22Rv1 (cell line): ENCODE measurements at regions not wholly inside any gene's neighbourhood (a gene's known extent, or its start where the extent isn't known, plus 50 kb on each side); places are given as distances from the start of the nearest gene placed in this dataset.

Experiments
- CTCF ChIP-seq: fragments of 450-650 bp; IDR thresholded peaks from 2 replicates; pipeline ENCODE4 v1.5.1; 2017; ENCODE audit warnings: mild to moderate bottlenecking
- ZFX ChIP-seq: fragments of 450-650 bp; IDR thresholded peaks from 2 replicates; pipeline ENCODE4 v1.6.1; 2017; ENCODE audit warnings: antibody characterized with exemption, borderline replicate concordance

DNA sequence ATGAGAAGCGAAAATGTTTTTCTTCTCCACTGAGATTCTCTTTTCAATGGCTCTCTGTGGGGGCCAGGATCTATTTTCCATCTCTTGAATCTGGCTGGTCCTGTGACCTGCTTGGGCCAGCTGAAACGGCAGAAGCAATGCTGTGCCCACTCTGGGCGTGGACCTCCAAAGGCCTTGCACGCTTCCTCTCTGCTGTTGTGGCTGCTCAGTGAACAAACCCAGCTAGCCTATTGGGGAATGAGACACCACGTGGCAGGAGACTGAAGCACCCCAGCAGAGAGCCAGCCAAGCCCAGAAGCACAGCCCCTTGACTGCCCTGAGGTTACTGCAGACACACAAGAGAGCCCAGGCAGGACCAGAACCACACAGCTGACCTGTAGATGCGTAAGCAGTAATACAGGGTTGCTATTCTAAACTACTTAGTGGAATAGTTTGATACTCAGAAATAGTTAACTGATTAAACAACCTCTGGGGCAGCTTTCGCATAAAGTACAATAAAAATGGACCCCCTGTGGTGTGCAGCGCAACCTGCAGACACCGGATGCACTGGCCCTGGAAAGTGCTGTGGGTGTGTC is 221.7 kb upstream of the SH3BP4 start:
- no peak for TF ChIP-seq CTCF
- TF ChIP-seq ZFX: no peak
